Thyroid gland (tissue), 4 donors: ENCODE measurements at regions not wholly inside any gene's neighbourhood (a gene's known extent, or its start where the extent isn't known, plus 50 kb on each side); places are given as distances from the start of the nearest gene placed in this dataset.

Experiments used
- DNase-seq, 2 donors: peaks; one replicate each; pipeline ENCODE4 v3.0.0-alpha.2; 2019
- H3K27ac ChIP-seq, 3 donors: fragments of 200-600 bp; sonication (generic); 1 replicate in 2 of 3; 2 replicates in 1 of 3; pipeline ENCODE4 v1.5.1; 2016 to 2019; ENCODE audit warnings: mild to moderate bottlenecking in 1 of 3, moderate library complexity in 1 of 3
- H3K27me3 ChIP-seq: fragments of 200-600 bp; sonication (generic); one replicate; pipeline ENCODE4 v1.5.1; 2019
- H3K36me3 ChIP-seq, 2 donors: fragments of 200-600 bp; sonication (generic); one replicate each; pipeline ENCODE4 v1.5.1; 2016 to 2019
- H3K4me1 ChIP-seq, 2 donors: fragments of 200-600 bp; sonication (generic); one replicate each; pipeline ENCODE4 v1.5.1; 2017 to 2019
- H3K4me3 ChIP-seq, 3 donors: fragments of 200-600 bp; sonication (generic); replicated peaks in 1 of 3; 1 replicate in 2 of 3; 2 replicates in 1 of 3; pipeline ENCODE4 v1.5.1; 2016; ENCODE audit warnings: mild to moderate bottlenecking in 1 of 3
- H3K9me3 ChIP-seq: fragments of 200-600 bp; sonication (generic); one replicate; pipeline ENCODE4 v1.5.1; 2017
- POLR2A ChIP-seq, 2 donors: fragments of 450-650 bp; IDR thresholded peaks; one replicate each; pipeline ENCODE4 v1.6.1; 2017; ENCODE audit warnings: antibody characterized with exemption in 2 of 2, mild to moderate bottlenecking in 2 of 2, moderate library complexity in 1 of 2
- WGBS, 2 donors: methylation state at CpG; one replicate each; pipeline ENCODE4 v1.1.5; 2017; 5-methylcytosine and 5-hydroxymethylcytosine counted together
- intact Hi-C: fragments of 100-400 bp; cut with DNase I; formaldehyde crosslinking; loops from one replicate; pipeline ENCODE4 v1.15.1; 2023
- TF ChIP-seq, protein P1 (sequence below), 6 experiments: fragments of 200-600 bp in 3 of 6; fragments of 450-650 bp in 3 of 6; sonication (generic) in 3 of 6; IDR thresholded peaks; one replicate each; pipeline ENCODE4 v1.5.1; 2016 to 2019; ENCODE audit warnings: antibody characterized with exemption in 6 of 6, mild to moderate bottlenecking in 2 of 6, inconsistent platforms in 1 of 6, moderate library complexity in 1 of 6

DNA sequence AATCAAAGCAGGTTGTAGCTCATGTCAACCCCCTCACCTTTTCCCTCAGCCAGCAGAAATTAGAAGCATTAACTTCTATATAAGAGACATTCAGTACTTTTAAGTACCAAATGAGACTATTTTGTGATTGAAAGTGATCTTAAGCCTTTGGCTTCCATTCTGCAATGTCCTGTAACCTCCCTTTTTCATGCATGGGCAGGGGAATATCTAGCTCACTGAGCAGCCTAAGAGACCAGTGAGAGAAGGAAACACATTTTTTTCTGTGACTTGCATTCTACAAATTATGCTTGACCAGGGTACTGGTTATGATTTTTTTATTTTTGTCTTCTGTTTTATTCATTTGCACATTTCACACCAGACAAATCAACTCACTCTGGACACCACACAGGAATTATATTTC is 369.6 kb downstream of the KCTD12 start:
- no peak for DNase-seq
- Histone ChIP-seq H3K9me3 (no peaks in the 10 kb centered on the region), H3K36me3 (no peaks in the 10 kb centered on the region), H3K4me3 (no peak overlapping the region), H3K4me1 (no peaks in the 10 kb centered on the region), H3K27ac (no peak overlapping the region), H3K27me3 (no peaks in the 10 kb centered on the region)
- TF ChIP-seq, protein P1, sequence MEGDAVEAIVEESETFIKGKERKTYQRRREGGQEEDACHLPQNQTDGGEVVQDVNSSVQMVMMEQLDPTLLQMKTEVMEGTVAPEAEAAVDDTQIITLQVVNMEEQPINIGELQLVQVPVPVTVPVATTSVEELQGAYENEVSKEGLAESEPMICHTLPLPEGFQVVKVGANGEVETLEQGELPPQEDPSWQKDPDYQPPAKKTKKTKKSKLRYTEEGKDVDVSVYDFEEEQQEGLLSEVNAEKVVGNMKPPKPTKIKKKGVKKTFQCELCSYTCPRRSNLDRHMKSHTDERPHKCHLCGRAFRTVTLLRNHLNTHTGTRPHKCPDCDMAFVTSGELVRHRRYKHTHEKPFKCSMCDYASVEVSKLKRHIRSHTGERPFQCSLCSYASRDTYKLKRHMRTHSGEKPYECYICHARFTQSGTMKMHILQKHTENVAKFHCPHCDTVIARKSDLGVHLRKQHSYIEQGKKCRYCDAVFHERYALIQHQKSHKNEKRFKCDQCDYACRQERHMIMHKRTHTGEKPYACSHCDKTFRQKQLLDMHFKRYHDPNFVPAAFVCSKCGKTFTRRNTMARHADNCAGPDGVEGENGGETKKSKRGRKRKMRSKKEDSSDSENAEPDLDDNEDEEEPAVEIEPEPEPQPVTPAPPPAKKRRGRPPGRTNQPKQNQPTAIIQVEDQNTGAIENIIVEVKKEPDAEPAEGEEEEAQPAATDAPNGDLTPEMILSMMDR (IDR thresholded peaks at IDR 0.05) = no peak
- no peak for TF ChIP-seq POLR2A (IDR thresholded peaks at IDR 0.05)
- intact Hi-C loops = no loop called here

DNA sequence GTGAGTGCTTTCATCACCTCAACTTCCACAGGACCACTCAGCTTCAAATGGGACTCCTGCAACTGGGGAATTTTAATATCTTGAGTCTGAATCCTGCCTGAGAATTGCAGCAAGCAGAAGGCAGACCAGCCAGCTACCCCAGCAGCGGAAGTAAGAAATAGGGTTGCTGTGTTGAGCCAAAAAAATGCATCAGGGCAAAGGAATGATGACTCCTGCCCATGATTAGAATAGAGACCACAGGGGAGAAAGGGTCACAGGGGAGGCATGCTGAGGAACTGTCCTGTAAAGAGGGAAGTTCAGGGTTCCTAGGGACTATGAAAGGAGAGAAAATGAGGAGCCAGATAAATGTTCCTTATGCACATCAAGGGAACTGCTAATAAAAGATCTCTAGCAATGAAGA is 370.2 kb downstream of the KCTD12 start:
- Histone ChIP-seq H3K4me1 (no peaks in the 10 kb centered on the region), H3K9me3 (no peaks in the 10 kb centered on the region), H3K4me3 (no peak overlapping the region), H3K27me3 (no peaks in the 10 kb centered on the region), H3K36me3 (no peaks in the 10 kb centered on the region), H3K27ac (no peak overlapping the region)
- no peak for TF ChIP-seq POLR2A (IDR thresholded peaks at IDR 0.05)
- TF ChIP-seq, protein P1 (IDR thresholded peaks at IDR 0.05) = no peak
- intact Hi-C loops = no loop called here
- no peak for DNase-seq
- 82 to 89% methylated on average over 1 of the region's 1 CpG for WGBS, 2 donors

DNA sequence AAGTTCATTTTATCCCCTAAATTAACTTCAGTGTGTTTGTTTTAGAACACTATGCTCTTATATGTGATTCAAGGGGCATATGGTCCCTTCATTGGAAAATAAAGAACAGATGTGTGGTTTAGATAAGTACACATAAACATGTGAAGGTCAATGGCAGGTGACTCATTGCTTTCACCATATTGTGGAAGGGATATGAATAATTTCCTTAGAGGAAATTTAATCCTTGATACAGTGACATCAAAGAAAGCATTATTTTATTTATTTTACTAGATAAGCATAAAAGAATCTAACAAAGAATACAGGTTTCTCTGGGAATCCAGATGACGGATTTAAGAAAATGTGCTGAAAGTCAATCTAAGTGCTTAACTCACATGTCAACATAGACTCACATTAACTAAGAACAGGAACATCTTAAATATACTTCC is 373.5 kb downstream of the KCTD12 start:
- Histone ChIP-seq H3K4me3 (no peak overlapping the region), H3K27ac (no peak overlapping the region), H3K36me3 (no peaks in the 10 kb centered on the region), H3K4me1 (no peaks in the 10 kb centered on the region), H3K9me3 (no peaks in the 10 kb centered on the region), H3K27me3 (no peaks in the 10 kb centered on the region)
- intact Hi-C loops = no loop called here
- no peak for TF ChIP-seq POLR2A (IDR thresholded peaks at IDR 0.05)
- TF ChIP-seq, protein P1 (IDR thresholded peaks at IDR 0.05) = no peak
- DNase-seq = no peak
- 83 to 90% methylated on average over 1 of the region's 1 CpG for WGBS, 2 donors

DNA sequence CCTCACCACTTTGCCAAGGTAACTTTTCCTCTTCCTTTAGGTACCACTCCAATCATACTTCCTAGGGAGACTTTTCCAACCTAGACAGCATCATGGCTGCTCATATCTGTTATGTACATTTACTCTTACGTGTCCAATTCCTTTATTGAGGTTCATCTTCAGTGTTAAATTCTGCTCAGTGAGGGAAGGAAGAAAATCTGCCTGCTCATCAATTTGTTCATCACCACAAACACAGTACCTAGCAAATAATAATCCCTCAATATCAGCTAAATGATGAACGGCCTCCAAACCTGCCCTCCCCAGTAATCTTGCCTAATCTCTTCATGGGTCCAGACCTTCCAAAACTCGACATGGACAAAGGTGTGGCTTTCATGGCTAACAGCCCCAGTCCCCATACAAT is 380.8 kb downstream of the KCTD12 start:
- H3K27me3 ChIP-seq = no peaks in the 10 kb centered on the region
- H3K27ac ChIP-seq = no peak overlapping the region
- no peak for TF ChIP-seq POLR2A (IDR thresholded peaks at IDR 0.05)
- TF ChIP-seq, protein P1 (IDR thresholded peaks at IDR 0.05) = no peak
- WGBS, 2 donors = 65 to 81% methylated on average over 3 of the region's 3 CpGs
- no peaks in the 10 kb centered on the region for H3K9me3 ChIP-seq
- no peaks in the 10 kb centered on the region for H3K36me3 ChIP-seq
- H3K4me3 ChIP-seq = no peak overlapping the region
- intact Hi-C loops = no loop called here
- DNase-seq = no peak
- no peaks in the 10 kb centered on the region for H3K4me1 ChIP-seq

DNA sequence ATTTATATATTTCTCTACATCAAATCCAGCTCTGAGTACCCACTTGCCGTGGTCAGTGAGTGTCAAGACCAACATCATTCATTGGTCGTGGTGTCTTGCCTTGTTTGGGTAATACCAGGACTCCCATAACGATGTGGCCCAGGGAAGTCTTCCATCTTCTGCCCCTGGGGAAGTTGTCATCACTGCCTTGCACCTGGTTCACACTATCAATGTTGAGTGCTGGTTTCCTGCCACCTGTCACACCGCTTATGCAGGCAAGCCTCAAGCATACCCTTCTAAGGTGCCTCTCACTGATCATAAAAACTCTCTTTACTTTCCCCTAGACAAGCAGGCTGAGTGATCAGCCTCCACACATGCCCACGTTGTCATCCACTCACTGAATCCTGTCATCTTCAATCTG is 382.4 kb downstream of the KCTD12 start:
- Histone ChIP-seq H3K27ac (no peak overlapping the region), H3K36me3 (no peaks in the 10 kb centered on the region), H3K27me3 (no peaks in the 10 kb centered on the region), H3K4me3 (no peak overlapping the region), H3K4me1 (no peaks in the 10 kb centered on the region), H3K9me3 (no peaks in the 10 kb centered on the region)
- TF ChIP-seq POLR2A (IDR thresholded peaks at IDR 0.05) = no peak
- TF ChIP-seq, protein P1 (IDR thresholded peaks at IDR 0.05) = no peak
- DNase-seq = no peak
- intact Hi-C loops = no loop called here
- WGBS, 2 donors = 69 to 82% methylated on average over 5 of the region's 5 CpGs
